ENCODE measurements at regions not wholly inside any gene's neighbourhood (a gene's known extent, or its start where the extent isn't known, plus 50 kb on each side); places are given as distances from the start of the nearest gene placed in this dataset.
"Not testable (repeated sequence)": the region's sequence is repeated elsewhere in the genome, so short reads cannot be mapped to it uniquely, and the experiment has no call there.

- Histone ChIP-seq H3K36me3 (ENCODE audit: control insufficient read depth, insufficient read depth, low read length) (no peaks in the 10 kb centered on the region), H3K9ac (ENCODE audit: low read depth, low read length) (no peak overlapping the region), H3K9me3 (ENCODE audit: control insufficient read depth, insufficient read depth, low read length) (no peaks in the 10 kb centered on the region), H3K4me1 (ENCODE audit: control insufficient read depth, insufficient read depth, low read length) (peaks cover 5% of the 10 kb centered on the region; the same call in 1 of the 2 replicates), H3K4me3 (ENCODE audit: low read depth, low read length) (no peak overlapping the region), H3K27ac (ENCODE audit: low read depth, low read length) (no peak overlapping the region), H3K27me3 (ENCODE audit: control insufficient read depth, insufficient read depth, low read length) (no peaks in the 10 kb centered on the region)
These were observed 168.9 kb downstream of the MIAT start for GRCh38 chr22:26825960-26826935.

- Histone ChIP-seq H3K9ac (ENCODE audit: low read depth, low read length) (no peak overlapping the region), H3K9me3 (ENCODE audit: control insufficient read depth, insufficient read depth, low read length) (no peaks in the 10 kb centered on the region), H3K27me3 (ENCODE audit: control insufficient read depth, insufficient read depth, low read length) (no peaks in the 10 kb centered on the region), H3K4me3 (ENCODE audit: low read depth, low read length) (no peak overlapping the region), H3K4me1 (ENCODE audit: control insufficient read depth, insufficient read depth, low read length) (0 out of 2 replicates have a peak, but pooled peaks cover under 1% of the 10 kb centered on the region), H3K36me3 (ENCODE audit: control insufficient read depth, insufficient read depth, low read length) (no peaks in the 10 kb centered on the region), H3K27ac (ENCODE audit: low read depth, low read length) (no peak overlapping the region)
These were observed 170.2 kb downstream of the MIAT start for GRCh38 chr22:26827611-26828010.

- Histone ChIP-seq H3K9ac (ENCODE audit: low read depth, low read length) (no peak overlapping the region), H3K4me3 (ENCODE audit: low read depth, low read length) (no peak overlapping the region), H3K27ac (ENCODE audit: low read depth, low read length) (no peak overlapping the region), H3K4me1 (ENCODE audit: control insufficient read depth, insufficient read depth, low read length) (no peaks in the 10 kb centered on the region), H3K9me3 (ENCODE audit: control insufficient read depth, insufficient read depth, low read length) (no peaks in the 10 kb centered on the region), H3K36me3 (ENCODE audit: control insufficient read depth, insufficient read depth, low read length) (no peaks in the 10 kb centered on the region), H3K27me3 (ENCODE audit: control insufficient read depth, insufficient read depth, low read length) (no peaks in the 10 kb centered on the region)
These were observed 170.9 kb downstream of the MIAT start for GRCh38 chr22:26828311-26828710.

- no peak overlapping the region for H3K9ac ChIP-seq (ENCODE audit: low read depth, low read length)
- H3K9me3 ChIP-seq (ENCODE audit: control insufficient read depth, insufficient read depth, low read length) = no peaks in the 10 kb centered on the region
These were observed 173.4 kb downstream of the MIAT start for GRCh38 chr22:26830837-26831236.

GRCh38 chr22:26835023-26835422 is 177.6 kb downstream of the MIAT start:
- no peak overlapping the region for H3K4me3 ChIP-seq (ENCODE audit: low read depth, low read length)
- H3K9ac ChIP-seq (ENCODE audit: low read depth, low read length) = no peak overlapping the region
- H3K36me3 ChIP-seq (ENCODE audit: control insufficient read depth, insufficient read depth, low read length) = no peaks in the 10 kb centered on the region
- no peaks in the 10 kb centered on the region for H3K27me3 ChIP-seq (ENCODE audit: control insufficient read depth, insufficient read depth, low read length)
- H3K4me1 ChIP-seq (ENCODE audit: control insufficient read depth, insufficient read depth, low read length) = peaks cover 7% of the 10 kb centered on the region
- no peak overlapping the region for H3K27ac ChIP-seq (ENCODE audit: low read depth, low read length)
- H3K9me3 ChIP-seq (ENCODE audit: control insufficient read depth, insufficient read depth, low read length) = no peaks in the 10 kb centered on the region

More at GRCh38 chr22:26830837-26831236, 173.4 kb downstream of the MIAT start:
- Histone ChIP-seq H3K36me3 (ENCODE audit: control insufficient read depth, insufficient read depth, low read length) (no peaks in the 10 kb centered on the region), H3K4me1 (ENCODE audit: control insufficient read depth, insufficient read depth, low read length) (no peaks in the 10 kb centered on the region), H3K27me3 (ENCODE audit: control insufficient read depth, insufficient read depth, low read length) (no peaks in the 10 kb centered on the region), H3K4me3 (ENCODE audit: low read depth, low read length) (no peak overlapping the region), H3K27ac (ENCODE audit: low read depth, low read length) (no peak overlapping the region)

GRCh38 chr22:26835929-26836528 is 178.6 kb downstream of the MIAT start:
- Histone ChIP-seq H3K4me1 (ENCODE audit: control insufficient read depth, insufficient read depth, low read length) (peaks cover 7% of the 10 kb centered on the region), H3K36me3 (ENCODE audit: control insufficient read depth, insufficient read depth, low read length) (no peaks in the 10 kb centered on the region), H3K9me3 (ENCODE audit: control insufficient read depth, insufficient read depth, low read length) (no peaks in the 10 kb centered on the region), H3K9ac (ENCODE audit: low read depth, low read length) (no peak overlapping the region), H3K27ac (ENCODE audit: low read depth, low read length) (no peak overlapping the region), H3K27me3 (ENCODE audit: control insufficient read depth, insufficient read depth, low read length) (no peaks in the 10 kb centered on the region), H3K4me3 (ENCODE audit: low read depth, low read length) (no peak overlapping the region)

- Histone ChIP-seq H3K36me3 (ENCODE audit: control insufficient read depth, insufficient read depth, low read length) (no peaks in the 10 kb centered on the region), H3K4me1 (ENCODE audit: control insufficient read depth, insufficient read depth, low read length) (peaks cover 7% of the 10 kb centered on the region), H3K9ac (ENCODE audit: low read depth, low read length) (no peak overlapping the region), H3K9me3 (ENCODE audit: control insufficient read depth, insufficient read depth, low read length) (no peaks in the 10 kb centered on the region), H3K27ac (ENCODE audit: low read depth, low read length) (no peak overlapping the region), H3K27me3 (ENCODE audit: control insufficient read depth, insufficient read depth, low read length) (no peaks in the 10 kb centered on the region), H3K4me3 (ENCODE audit: low read depth, low read length) (no peak overlapping the region)
These were observed 180.5 kb downstream of the MIAT start for GRCh38 chr22:26837784-26838470.

- Histone ChIP-seq H3K4me3 (ENCODE audit: low read depth, low read length) (no peak overlapping the region), H3K9ac (ENCODE audit: low read depth, low read length) (no peak overlapping the region), H3K27ac (ENCODE audit: low read depth, low read length) (no peak overlapping the region), H3K9me3 (ENCODE audit: control insufficient read depth, insufficient read depth, low read length) (no peaks in the 10 kb centered on the region), H3K4me1 (ENCODE audit: control insufficient read depth, insufficient read depth, low read length) (peaks cover 7% of the 10 kb centered on the region), H3K27me3 (ENCODE audit: control insufficient read depth, insufficient read depth, low read length) (no peaks in the 10 kb centered on the region), H3K36me3 (ENCODE audit: control insufficient read depth, insufficient read depth, low read length) (no peaks in the 10 kb centered on the region)
These were observed 181.1 kb downstream of the MIAT start for GRCh38 chr22:26838471-26838825.

GRCh38 chr22:26839216-26839615 is 181.8 kb downstream of the MIAT start:
- Histone ChIP-seq H3K4me3 (ENCODE audit: low read depth, low read length) (no peak overlapping the region), H3K27ac (ENCODE audit: low read depth, low read length) (no peak overlapping the region), H3K9ac (ENCODE audit: low read depth, low read length) (no peak overlapping the region), H3K9me3 (ENCODE audit: control insufficient read depth, insufficient read depth, low read length) (no peaks in the 10 kb centered on the region), H3K27me3 (ENCODE audit: control insufficient read depth, insufficient read depth, low read length) (no peaks in the 10 kb centered on the region), H3K4me1 (ENCODE audit: control insufficient read depth, insufficient read depth, low read length) (peaks cover 7% of the 10 kb centered on the region), H3K36me3 (ENCODE audit: control insufficient read depth, insufficient read depth, low read length) (no peaks in the 10 kb centered on the region)

GRCh38 chr22:26840770-26841169 is 183.4 kb downstream of the MIAT start:
- not testable (repeated sequence) for H3K36me3 ChIP-seq (ENCODE audit: control insufficient read depth, insufficient read depth, low read length); H3K27me3 ChIP-seq (ENCODE audit: control insufficient read depth, insufficient read depth, low read length); H3K4me3 ChIP-seq (ENCODE audit: low read depth, low read length); H3K9me3 ChIP-seq (ENCODE audit: control insufficient read depth, insufficient read depth, low read length); H3K9ac ChIP-seq (ENCODE audit: low read depth, low read length); H3K4me1 ChIP-seq (ENCODE audit: control insufficient read depth, insufficient read depth, low read length); H3K27ac ChIP-seq (ENCODE audit: low read depth, low read length)

- H3K27me3 ChIP-seq (ENCODE audit: control insufficient read depth, insufficient read depth, low read length) = no peaks in the 10 kb centered on the region
- H3K4me3 ChIP-seq (ENCODE audit: low read depth, low read length) = no peak overlapping the region
- H3K36me3 ChIP-seq (ENCODE audit: control insufficient read depth, insufficient read depth, low read length) = no peaks in the 10 kb centered on the region
- no peak overlapping the region for H3K9ac ChIP-seq (ENCODE audit: low read depth, low read length)
- H3K27ac ChIP-seq (ENCODE audit: low read depth, low read length) = no peak overlapping the region
- no peaks in the 10 kb centered on the region for H3K9me3 ChIP-seq (ENCODE audit: control insufficient read depth, insufficient read depth, low read length)
- H3K4me1 ChIP-seq (ENCODE audit: control insufficient read depth, insufficient read depth, low read length) = no peaks in the 10 kb centered on the region
These were observed 184.7 kb downstream of the MIAT start for GRCh38 chr22:26842103-26842502.

Data from HUES48 (cell line).